ENCODE measurements at regions not wholly inside any gene's neighbourhood (a gene's known extent, or its start where the extent isn't known, plus 50 kb on each side); places are given as distances from the start of the nearest gene placed in this dataset.

DNA sequence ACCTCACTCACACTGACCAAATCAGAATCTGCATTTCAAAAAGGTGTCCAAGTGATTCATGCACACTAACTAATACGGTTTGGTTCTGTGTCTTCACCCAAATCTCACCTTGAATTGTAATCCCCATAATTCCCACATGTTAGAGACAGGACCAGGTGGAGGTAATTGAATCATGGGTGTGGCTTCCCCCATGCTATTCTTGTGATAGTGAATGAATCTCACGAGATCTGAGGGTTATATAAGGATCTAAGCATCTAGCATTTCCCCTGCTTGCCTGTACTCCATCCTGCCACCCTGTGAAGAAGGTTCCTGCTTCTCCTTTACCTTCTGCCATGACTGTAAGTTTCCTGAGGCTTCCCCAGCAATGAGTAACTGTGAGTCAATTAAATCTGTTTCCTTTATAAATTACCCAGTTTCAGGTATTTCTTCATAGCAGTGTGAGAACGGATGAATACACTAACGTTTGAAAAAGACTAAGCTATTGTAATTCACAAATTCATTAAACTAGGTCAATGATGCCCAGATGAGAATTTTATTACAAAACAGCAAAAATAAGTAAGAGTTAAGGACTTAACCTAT is 759.1 kb downstream of the GALC start:
- ChIA-PET POLR2A (no interaction called here), RAD21 (ENCODE audit: unreplicated experiment) (no interaction called here), CTCF (no interaction called here), SMC1A (ENCODE audit: uncharacterized antibody, unreplicated experiment) (interaction anchor here (1.0 kb wide), 1 partner anchor 31 kb away, joined by 3 read pairs; no protein-coding TSS in a partner anchor)
- 16% methylated on average over 4 of the region's 4 CpGs for WGBS (ENCODE audit: insufficient coverage, insufficient replicate concordance, low lambda C conversion rate, missing lambda C conversion rate)
- no peak overlapping the region for H3K4me2 ChIP-seq (ENCODE audit: control insufficient read depth, insufficient read depth)
- in situ Hi-C loops (cut with MboI) = no loop called here
- FAIRE-seq = no peak
- BruUV-seq (replicated peaks) = no TSS peak
- H3K79me2 ChIP-seq (ENCODE audit: control insufficient read depth, insufficient read depth, low read length) = no peaks in the 10 kb centered on the region
- no peak for ATAC-seq
- H3K27me3 ChIP-seq (replicated peaks in 1 of 2; ENCODE audit: control insufficient read depth in 2 of 2, insufficient read depth in 2 of 2, low read length in 1 of 2) = no peaks in the 10 kb centered on the region
- no peak overlapping the region for H2AFZ ChIP-seq (ENCODE audit: control insufficient read depth, low read depth, low read length)
- no peaks in the 10 kb centered on the region for H3K36me3 ChIP-seq (ENCODE audit: control insufficient read depth in 2 of 2, insufficient read depth in 2 of 2, low read length in 1 of 2)
- intact Hi-C loops (cut with micrococcal nuclease; ENCODE audit: unreplicated experiment) = no loop called here
- H3K27ac ChIP-seq (ENCODE audit: control insufficient read depth, insufficient read depth) = no peak overlapping the region
- no peak overlapping the region for H3K9ac ChIP-seq (ENCODE audit: control insufficient read depth, insufficient read depth, low read length)
- no peaks in the 10 kb centered on the region for H3K4me1 ChIP-seq (ENCODE audit: control insufficient read depth, insufficient read depth, low read length)
- H4K20me1 ChIP-seq (ENCODE audit: control insufficient read depth, insufficient read depth) = no peaks in the 10 kb centered on the region
- DNase-seq (ENCODE audit: low read depth, low spot score) = no peak
- H3K9me3 ChIP-seq (replicated peaks; ENCODE audit: control insufficient read depth, insufficient read depth, low read length) = no peaks in the 10 kb centered on the region; the same call in 2 of the 3 replicates
- no peak overlapping the region for H3K4me3 ChIP-seq
- TF ChIP-seq, protein P1, sequence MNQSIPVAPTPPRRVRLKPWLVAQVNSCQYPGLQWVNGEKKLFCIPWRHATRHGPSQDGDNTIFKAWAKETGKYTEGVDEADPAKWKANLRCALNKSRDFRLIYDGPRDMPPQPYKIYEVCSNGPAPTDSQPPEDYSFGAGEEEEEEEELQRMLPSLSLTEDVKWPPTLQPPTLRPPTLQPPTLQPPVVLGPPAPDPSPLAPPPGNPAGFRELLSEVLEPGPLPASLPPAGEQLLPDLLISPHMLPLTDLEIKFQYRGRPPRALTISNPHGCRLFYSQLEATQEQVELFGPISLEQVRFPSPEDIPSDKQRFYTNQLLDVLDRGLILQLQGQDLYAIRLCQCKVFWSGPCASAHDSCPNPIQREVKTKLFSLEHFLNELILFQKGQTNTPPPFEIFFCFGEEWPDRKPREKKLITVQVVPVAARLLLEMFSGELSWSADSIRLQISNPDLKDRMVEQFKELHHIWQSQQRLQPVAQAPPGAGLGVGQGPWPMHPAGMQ (IDR thresholded peaks at IDR 0.05; ENCODE audit: borderline replicate concordance) = no peak
- TF ChIP-seq TARDBP (IDR thresholded peaks at IDR 0.05; ENCODE audit: borderline replicate concordance) (no peak), NBN (IDR thresholded peaks at IDR 0.05) (no peak), KDM1A (IDR thresholded peaks at IDR 0.05; ENCODE audit: borderline replicate concordance) (no peak), ZNF217 (IDR thresholded peaks at IDR 0.05) (no peak), SMARCA5 (IDR thresholded peaks at IDR 0.05) (no peak), SREBF1 (IDR thresholded peaks at IDR 0.05; ENCODE audit: low read length) (no peak), SMAD1 (IDR thresholded peaks at IDR 0.05; ENCODE audit: low read depth, partially characterized antibody) (no peak), POU2F2 (IDR thresholded peaks at IDR 0.05; ENCODE audit: borderline replicate concordance, low read depth, low read length) (no peak), ZNF207 (IDR thresholded peaks at IDR 0.05; ENCODE audit: borderline replicate concordance) (no peak), RB1 (IDR thresholded peaks at IDR 0.05; ENCODE audit: borderline replicate concordance) (no peak), TCF7 (IDR thresholded peaks at IDR 0.05; ENCODE audit: borderline replicate concordance) (no peak)
- TF ChIP-seq, protein P2, sequence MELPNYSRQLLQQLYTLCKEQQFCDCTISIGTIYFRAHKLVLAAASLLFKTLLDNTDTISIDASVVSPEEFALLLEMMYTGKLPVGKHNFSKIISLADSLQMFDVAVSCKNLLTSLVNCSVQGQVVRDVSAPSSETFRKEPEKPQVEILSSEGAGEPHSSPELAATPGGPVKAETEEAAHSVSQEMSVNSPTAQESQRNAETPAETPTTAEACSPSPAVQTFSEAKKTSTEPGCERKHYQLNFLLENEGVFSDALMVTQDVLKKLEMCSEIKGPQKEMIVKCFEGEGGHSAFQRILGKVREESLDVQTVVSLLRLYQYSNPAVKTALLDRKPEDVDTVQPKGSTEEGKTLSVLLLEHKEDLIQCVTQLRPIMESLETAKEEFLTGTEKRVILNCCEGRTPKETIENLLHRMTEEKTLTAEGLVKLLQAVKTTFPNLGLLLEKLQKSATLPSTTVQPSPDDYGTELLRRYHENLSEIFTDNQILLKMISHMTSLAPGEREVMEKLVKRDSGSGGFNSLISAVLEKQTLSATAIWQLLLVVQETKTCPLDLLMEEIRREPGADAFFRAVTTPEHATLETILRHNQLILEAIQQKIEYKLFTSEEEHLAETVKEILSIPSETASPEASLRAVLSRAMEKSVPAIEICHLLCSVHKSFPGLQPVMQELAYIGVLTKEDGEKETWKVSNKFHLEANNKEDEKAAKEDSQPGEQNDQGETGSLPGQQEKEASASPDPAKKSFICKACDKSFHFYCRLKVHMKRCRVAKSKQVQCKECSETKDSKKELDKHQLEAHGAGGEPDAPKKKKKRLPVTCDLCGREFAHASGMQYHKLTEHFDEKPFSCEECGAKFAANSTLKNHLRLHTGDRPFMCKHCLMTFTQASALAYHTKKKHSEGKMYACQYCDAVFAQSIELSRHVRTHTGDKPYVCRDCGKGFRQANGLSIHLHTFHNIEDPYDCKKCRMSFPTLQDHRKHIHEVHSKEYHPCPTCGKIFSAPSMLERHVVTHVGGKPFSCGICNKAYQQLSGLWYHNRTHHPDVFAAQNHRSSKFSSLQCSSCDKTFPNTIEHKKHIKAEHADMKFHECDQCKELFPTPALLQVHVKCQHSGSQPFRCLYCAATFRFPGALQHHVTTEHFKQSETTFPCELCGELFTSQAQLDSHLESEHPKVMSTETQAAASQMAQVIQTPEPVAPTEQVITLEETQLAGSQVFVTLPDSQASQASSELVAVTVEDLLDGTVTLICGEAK (IDR thresholded peaks at IDR 0.05; ENCODE audit: borderline replicate concordance) = no peak
- TF ChIP-seq, protein P3, sequence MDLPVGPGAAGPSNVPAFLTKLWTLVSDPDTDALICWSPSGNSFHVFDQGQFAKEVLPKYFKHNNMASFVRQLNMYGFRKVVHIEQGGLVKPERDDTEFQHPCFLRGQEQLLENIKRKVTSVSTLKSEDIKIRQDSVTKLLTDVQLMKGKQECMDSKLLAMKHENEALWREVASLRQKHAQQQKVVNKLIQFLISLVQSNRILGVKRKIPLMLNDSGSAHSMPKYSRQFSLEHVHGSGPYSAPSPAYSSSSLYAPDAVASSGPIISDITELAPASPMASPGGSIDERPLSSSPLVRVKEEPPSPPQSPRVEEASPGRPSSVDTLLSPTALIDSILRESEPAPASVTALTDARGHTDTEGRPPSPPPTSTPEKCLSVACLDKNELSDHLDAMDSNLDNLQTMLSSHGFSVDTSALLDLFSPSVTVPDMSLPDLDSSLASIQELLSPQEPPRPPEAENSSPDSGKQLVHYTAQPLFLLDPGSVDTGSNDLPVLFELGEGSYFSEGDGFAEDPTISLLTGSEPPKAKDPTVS (IDR thresholded peaks at IDR 0.05; ENCODE audit: low read depth, low read length) = no peak
- TF ChIP-seq, protein P4, sequence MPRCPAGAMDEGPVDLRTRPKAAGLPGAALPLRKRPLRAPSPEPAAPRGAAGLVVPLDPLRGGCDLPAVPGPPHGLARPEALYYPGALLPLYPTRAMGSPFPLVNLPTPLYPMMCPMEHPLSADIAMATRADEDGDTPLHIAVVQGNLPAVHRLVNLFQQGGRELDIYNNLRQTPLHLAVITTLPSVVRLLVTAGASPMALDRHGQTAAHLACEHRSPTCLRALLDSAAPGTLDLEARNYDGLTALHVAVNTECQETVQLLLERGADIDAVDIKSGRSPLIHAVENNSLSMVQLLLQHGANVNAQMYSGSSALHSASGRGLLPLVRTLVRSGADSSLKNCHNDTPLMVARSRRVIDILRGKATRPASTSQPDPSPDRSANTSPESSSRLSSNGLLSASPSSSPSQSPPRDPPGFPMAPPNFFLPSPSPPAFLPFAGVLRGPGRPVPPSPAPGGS (IDR thresholded peaks at IDR 0.05; ENCODE audit: borderline replicate concordance, insufficient read depth, low read depth, low read length, poor library complexity, severe bottlenecking) = no peak
- TF ChIP-seq, protein P5, sequence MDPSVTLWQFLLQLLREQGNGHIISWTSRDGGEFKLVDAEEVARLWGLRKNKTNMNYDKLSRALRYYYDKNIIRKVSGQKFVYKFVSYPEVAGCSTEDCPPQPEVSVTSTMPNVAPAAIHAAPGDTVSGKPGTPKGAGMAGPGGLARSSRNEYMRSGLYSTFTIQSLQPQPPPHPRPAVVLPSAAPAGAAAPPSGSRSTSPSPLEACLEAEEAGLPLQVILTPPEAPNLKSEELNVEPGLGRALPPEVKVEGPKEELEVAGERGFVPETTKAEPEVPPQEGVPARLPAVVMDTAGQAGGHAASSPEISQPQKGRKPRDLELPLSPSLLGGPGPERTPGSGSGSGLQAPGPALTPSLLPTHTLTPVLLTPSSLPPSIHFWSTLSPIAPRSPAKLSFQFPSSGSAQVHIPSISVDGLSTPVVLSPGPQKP (IDR thresholded peaks at IDR 0.05; ENCODE audit: low read depth, low read length) = no peak
